CD4-positive, alpha-beta T cell treated with Interleukin-17A for 4 hours (primary cell): ENCODE measurements at regions not wholly inside any gene's neighbourhood (a gene's known extent, or its start where the extent isn't known, plus 50 kb on each side); places are given as distances from the start of the nearest gene placed in this dataset.

Experiments used
- DNase-seq: peaks from one replicate; pipeline ENCODE4 v3.0.0-alpha.2; 2020; ENCODE audit warnings: mixed read lengths

DNA sequence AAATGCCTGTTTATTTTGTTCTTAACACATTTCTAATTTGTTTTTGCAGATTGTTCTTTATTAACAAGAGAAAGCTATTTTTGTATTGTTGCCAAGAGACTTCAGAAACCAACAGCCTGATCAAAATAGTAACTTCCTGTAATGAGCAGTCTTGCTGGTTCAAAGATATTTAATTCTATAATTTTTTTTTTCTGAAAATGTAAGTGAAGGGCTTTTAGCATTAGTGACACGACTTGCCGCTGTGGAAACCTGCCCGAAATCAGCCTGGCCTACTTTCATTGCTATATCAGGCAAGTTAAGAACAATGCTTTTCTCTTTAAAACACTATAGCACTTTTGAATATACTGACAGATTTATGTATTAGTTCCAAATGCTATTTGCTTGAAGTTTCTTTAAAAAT, 374.3 kb downstream of the EFNB2 start:
- no peak for DNase-seq

DNA sequence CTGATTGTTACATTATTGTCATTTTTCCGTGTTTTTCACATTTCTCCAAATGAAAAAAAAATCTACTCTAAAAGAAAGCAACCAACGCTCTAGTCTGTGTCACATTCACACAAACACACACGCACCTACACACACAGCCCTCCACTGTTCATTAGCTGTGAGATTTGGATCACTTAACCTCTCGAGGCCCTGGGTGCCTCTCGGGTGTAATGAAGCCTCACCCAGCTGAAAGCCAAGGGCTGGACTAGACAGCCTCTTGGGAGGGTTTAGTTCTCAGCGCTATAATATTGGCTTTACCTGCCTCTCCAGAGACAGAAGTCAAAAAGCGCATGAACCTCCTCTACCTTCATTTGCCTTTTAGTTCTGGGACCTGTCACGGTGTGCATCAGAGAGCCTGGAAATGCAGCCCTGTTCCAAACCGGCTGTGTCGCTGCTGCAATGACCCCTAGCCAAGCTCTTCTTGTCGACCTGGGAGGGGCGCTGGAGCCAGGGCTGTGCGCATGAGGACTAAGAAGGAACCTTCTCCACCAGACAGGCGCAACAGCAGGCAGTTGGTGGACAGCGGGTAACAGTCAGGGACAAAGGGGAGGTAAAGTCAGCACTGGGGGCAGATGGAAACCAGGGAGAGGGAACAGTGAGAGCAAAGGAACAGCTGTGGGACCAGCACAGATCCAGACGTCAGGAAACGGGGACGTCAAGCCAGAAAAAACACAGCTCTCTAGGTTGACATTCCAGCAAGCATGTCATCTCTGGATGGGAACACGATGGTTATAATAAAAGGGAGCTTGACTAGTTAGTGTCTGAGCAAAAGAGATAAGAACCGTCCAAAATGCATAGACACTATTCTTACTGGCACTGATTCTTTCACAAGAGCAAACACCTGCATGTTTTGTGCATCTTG, 375.9 kb downstream of the EFNB2 start:
- DNase-seq: no peak

DNA sequence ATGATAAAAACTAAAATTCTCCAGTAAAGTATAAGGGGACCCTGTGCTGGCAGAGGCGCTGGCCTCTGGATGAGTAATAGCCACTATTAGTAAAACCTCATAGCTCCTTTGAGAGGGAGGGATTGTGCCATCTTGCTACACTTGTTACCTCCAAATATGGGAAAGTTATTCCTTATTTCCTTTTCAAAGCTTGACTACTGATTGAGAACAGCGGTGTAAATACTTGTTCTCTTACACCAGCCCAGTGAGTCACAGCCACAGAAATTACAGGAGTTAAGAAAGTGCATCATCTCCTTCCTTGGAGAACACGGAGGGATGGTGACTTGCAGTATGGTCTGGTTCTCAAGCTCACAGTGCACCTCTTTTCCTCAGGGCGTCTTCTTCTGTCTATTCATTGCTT, 379.0 kb downstream of the EFNB2 start:
- no peak for DNase-seq

DNA sequence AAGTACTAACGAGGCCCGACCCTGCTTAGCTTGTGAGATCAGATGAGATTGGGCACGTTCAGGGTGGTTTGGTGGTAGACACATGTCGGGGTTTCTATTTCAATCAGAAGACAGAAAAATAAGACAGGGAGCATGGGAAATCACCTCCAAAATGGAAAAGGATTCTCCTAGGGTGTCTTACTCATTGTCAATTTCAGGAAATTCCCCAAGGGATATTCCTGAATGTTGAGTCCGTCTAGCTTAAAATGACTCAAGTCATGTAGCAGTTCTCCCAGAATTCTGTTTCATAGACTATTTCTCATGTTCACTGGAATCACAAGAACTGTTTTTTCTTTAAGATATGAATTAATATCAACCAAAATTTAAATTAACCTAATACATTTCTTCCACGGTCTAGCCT, 380.1 kb downstream of the EFNB2 start:
- no peak for DNase-seq

DNA sequence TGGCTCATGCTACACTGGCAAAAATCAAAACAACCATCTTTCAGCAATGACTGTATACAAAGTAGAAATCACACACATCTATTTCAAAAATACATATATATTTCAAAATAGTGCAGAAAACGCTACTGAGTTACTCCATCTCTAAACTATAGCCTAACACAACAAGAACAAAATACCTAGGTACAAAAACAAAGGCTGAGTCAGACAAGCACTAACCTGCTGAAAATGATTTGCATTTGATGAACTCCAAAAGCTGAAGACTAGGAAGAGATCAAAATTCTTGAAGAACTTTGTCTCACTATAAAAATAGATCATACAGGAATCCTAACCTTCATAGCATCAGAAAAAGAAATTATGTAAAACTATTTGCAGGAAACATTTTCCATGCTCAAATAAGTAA, 381.6 kb downstream of the EFNB2 start:
- no peak for DNase-seq

DNA sequence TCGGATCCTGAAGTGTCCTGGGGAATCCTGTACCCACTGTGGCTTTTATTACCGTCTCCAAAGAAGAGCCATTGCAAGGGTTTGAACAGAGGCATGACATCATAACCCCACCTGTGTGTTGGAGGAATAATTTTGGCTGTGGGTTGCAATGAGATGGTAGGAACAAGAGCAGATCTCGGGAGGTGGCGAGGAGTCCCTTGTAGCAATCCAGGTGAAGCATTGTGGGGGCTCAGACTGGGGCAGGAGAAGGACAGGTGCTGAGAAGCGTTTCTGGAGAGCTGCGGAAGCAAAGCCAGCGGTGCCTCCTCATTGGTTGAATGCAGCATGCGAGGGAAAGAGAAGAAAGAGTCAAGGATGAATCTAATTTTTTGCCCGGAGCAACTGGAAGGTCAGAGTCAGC, 382.4 kb downstream of the EFNB2 start:
- no peak for DNase-seq

DNA sequence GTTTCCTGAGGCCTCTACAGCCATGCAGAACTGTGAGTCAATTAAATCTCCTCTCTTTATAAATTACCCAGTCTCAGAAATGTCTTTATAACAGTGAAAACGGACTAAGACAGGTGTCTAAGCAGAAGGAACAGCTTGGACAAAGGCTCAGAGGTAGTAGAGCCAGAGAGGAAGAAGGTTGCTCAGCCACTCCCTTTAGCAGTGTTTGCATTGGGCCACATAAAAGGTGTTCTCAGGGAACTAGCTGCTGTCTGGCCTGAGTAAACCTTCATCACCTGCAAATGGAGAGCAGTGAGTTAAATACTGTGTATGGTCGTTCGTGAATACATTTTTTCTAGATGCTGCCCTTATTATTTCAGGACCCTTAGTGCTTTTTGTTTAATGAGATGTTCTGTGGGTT, 383.4 kb downstream of the EFNB2 start:
- no peak for DNase-seq

DNA sequence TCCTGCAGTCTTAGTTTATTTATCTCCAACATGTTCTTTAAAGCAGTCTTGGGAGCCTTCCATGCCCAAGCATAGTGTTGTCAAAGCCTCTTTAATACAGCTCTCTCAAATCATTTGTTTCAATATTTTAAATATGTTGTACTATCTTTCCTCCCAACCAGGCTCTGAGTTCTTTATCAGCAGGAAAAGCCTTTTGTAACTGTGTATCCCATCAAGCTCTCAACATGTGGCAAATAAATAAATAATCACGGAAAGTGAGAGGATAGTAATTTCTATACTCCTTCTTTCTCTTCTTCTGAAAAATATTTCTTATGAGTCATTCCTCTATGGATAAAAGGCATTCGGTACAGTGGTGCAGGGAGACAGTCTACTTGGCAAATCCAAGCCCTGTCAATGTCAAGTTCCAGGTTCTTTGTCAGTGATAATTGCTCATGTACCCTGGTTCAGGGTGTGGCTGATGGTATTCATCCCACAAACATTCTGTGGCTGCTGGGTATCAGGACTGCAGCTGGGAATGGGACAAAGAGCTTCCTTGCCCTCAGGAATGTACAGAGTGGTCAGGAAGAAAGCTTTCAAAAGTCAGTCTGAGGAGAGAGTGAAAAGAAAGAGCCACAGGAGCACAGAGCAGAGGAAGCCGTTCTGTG, 384.3 kb downstream of the EFNB2 start:
- DNase-seq: no peak

DNA sequence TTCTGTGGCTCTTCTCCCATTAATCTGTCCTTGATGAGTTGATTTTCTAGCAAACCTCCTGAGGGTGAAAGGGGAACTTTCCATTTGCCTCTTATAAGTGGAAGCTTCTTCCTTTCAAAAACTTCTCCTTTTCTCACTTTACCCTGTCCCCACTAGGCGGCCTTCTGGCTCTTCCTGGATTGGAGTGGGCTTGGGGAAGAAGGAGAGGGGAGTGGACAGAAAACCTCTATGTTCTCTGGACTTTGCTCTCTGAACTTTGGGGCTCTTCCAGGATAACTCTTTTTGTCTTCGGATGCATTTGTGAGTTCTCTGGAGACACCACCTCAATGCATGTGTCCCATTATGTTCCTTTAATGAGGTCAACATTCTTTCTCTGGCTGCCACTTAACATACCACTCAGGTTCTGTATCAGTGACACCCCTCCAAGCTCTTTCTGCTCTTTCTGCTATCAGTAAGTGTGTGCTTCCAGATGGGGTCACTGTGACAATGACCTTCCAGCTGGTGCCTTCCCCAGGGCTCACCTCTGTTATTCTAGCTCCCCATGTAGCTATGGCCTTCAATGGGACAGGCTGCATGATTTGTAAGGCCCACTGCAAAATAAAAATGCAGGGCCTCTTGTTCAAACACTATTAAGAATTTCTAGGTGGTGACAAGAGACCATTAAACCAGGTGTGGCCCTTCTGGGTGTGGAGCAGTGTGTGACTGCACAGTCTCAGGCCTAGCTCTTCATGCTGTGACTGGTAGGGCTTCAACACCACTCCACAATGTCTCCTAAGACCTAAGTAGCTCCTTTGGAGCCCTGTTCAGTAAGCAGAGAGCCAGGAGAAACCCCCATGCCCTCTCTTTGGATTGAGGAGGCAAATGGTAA, 389.2 kb downstream of the EFNB2 start:
- DNase-seq: no peak

DNA sequence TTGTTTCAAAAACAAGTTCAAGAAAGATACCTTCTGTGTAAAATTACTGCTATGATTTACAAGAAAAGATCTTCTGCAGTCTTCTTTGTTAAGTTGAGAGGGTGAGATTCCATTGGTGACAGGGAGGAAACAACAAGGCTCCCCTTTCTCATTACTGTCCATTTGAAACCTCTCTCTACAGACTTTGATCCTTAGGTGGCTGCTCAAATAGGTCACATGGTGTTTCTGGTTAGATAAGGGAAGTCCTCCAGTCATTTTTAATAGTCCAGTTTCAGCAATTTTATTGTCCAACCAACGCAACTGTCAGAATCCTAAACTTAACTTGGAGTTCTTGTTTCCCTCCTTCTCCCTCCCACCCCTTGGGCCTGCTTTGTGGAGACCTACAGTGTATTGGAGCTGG, 390.4 kb downstream of the EFNB2 start:
- DNase-seq: no peak

DNA sequence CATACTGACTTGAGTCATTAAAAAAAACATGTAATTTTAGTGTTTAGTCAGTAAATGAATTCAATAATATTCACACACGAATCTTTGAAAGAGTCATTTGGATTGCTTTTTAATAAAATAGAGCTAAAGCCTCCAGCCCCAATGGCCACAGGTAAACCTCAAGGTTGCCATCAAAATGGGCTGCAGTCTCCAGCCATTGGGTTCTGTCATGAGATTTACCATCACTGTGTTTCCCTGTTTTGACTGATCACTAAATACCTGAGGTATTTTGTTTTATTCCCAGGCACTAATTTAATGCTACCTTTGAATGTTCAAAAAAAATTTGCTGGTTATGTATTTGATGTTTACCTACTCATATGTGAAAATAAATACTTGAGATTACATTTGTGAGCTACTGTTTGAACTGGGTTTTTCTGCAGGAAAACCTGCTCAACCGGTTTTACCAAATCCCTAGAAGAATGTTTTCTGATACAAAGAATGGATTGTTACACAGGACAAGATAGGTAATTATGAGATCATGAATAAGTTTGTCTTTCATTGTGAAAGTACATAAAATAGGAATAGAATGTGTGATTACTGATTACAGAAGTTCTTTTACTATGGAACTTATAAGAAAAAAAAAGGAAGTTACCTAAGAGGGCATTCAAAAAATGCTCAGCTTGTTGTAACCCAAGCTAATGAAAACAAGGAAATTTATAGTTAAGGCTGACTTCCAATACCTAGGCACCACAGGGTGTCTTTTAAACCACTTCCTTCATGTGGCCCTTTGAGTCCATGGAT, 391.3 kb downstream of the EFNB2 start:
- no peak for DNase-seq

DNA sequence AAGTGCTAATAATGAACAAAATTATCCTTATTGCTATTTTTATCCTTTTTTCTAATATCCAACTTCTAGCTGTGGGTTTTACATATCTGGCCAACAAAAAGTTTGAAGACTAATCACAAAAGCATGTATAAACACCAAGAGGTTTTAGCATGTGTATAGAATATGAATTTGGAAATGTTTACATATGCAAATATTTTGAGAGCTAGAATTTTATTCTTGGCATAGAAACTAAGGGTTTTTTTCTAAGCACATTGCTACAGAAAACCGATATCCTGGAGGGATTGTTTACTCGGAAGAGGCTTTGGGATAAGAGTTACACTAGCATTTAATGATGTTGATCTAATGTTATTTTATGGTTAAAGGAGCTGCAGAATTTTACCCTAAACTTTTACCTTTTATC, 392.1 kb downstream of the EFNB2 start:
- DNase-seq: no peak

DNA sequence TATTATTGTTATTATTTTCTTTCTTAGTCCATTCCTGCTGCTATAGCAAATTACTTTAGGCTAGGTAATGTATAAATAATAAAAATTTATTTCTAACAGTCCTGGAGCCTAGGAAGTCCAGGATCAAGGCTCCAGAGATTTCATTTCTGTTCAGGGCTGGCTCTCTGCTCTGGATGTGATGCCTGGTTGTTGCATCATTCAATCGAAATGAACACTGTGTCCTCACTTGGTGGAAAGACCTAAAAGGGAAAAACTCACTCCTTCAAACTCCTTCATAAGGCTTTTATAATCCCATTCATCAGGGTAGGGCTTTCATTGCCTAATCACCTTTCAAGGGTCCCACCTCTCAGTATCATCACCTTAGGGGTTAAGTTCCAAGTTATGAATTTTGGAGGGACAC, 395.0 kb downstream of the EFNB2 start:
- no peak for DNase-seq

DNA sequence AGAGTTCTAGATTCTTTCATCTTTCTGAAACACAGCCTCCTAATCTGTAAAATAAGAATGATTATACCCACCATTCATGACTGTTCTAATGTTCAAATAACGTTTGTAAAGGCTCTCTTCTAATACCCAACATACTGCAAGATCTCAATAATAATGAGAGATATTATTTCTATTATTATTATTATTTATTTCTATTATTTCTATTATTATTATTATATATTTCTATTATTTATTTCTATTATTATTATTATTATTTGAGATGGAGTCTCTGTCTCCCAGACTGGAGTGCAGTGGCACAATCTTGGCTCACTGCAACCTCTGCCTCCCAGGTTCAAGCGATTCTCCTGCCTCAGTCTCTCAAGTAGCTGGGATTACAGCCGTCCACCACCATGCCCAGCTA, 395.5 kb downstream of the EFNB2 start:
- DNase-seq: no peak

DNA sequence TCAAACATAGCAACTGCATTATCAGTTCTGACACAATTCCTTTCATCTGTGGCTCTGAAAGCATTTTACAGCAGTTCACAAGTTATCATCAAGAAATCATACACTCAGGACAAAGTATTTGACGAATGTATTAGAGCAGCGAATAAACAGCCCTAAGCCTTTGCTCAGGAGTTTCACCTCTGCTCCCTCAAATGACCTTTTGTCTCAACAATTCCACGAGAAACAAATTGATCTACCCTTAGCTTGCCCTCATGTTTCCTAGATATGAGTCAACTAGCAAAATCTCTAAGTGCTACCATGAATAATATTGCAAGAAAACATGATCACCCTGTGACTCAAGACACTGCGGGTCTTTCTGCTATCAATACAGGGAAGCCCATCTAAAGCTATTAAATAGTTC, 396.1 kb downstream of the EFNB2 start:
- DNase-seq: no peak

DNA sequence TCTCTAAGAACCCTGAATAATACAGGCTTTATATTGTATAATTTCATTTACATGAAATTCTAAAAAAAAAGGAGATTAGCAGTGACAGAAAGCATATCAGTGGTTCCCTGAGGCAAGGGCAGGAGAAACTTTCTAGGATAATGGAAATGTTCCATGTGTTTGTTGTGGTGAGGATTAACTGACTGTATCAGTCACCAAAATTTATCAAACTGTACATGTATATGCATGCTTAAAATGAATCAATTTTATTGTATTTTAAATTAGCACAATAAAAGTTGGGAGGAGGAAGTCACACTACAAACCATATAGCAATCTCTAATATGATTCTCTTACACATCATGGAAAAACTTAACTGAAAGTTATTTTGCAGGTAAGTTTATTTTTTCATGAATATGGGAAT, 396.8 kb downstream of the EFNB2 start:
- DNase-seq: no peak

DNA sequence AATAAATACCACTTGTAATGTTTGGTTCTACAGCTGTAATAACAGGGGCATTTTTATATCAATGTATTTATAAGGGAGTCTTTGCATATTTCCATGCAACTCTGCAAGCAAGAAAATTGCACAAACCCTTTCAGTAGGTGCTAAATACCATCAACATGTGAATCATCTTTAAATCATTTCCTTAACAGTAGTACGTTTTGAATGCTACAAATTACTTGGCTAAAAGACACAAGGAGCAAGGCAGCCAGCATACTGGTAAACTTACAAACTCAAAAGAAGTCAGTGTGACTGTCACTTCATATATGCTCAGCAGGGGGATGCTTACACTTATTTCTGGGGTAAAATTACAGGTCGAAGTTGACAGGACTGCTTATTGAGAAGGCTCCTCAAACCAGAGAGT, 402.4 kb downstream of the EFNB2 start:
- no peak for DNase-seq

DNA sequence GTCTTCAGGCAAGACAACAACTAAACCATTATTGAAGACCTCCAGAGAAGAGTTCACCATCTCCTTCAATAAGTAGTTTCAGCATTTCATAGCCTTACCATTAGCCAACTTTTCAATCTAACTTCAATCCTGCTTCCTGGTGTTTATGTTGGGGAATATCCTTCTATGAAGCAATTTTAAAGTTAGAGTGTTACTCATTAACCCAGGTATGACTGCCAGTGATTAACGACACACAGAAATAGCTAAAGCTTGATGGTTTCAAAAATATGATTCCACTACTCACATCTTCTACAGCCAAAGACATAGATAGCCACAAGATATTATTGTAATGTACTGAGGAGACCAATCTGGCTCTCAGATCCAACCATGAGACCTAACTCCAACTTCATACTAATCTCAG, 403.2 kb downstream of the EFNB2 start:
- DNase-seq: no peak

DNA sequence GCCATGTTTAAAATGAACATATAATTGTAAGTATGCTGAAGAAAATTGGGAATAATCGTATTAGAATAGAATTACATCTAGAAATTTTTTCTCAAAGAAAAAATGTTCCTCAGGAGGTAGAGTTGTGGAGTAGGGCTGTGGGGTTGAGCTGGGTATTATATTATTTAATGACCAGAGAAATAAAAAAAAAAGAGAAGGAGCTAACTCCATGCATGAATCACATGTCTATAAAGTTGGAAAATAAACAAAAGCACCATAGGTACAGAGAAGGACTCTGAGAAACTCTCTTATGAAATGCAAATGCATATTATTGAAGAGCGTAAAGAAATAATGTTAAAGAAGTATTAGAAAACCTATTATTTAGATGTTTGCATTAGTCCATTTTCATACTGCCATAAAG, 405.5 kb downstream of the EFNB2 start:
- DNase-seq: no peak

DNA sequence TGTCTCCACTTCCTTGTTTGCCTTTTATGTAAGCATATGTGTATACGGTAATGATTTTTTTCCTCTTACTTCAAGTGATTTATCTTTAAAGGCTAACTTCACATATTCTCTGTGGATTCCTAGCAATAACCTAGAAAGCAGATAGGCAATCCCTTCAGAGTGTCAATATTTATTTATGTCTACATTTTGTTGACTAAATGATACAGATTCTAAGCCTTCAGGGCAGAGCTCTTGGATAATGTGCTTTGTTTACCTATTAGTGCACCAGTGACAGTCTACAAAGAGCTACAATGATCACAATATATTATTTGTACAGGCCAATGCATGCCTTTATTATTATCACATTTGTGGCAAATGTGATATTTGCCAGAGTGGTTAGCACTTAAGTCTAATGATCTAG, 406.2 kb downstream of the EFNB2 start:
- DNase-seq: no peak

DNA sequence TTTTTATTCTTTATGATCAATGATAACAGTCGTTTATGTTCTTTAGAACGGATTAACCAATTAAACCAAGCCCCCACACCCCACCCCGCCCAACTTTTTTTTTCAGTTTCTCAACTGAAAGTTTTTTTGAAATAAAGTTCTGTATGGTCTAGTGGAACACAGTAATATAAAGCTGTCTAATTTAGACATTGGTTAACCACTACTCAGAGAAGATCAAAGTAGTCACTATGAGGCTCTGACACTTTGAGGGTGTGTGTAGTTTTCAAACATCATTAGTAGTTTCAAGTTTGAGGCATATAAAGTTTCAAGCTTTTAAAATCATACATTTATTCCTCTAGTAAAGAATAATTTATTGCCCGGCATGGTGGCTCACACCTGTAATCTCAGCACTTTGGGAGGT, 413.2 kb downstream of the EFNB2 start:
- no peak for DNase-seq

DNA sequence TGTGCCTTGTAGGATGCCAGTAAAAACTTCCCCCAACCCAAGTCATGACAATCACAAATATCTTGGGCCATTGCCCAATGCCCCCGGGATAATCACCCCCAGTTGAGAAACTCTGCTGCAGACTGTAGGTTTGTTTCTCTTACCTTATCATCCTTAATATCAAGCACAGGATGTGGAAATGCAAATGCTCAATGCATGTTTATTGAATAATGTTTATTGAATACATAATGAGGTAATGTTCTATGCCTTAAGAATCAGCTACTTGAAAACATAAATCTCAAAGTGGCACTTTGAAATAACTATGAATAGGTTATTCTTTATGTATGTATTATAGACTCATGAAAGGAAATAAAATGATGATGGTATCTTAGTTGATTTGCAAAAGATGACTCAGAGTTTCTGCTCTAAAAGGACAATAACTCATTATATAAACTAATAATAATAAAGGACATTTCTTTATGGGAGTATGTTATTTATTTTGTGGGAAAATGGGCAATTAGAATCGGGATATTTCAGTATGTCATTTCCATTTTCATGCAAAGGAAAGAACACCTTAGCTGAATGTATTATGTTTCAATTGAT, 414.2 kb downstream of the EFNB2 start:
- DNase-seq: no peak

DNA sequence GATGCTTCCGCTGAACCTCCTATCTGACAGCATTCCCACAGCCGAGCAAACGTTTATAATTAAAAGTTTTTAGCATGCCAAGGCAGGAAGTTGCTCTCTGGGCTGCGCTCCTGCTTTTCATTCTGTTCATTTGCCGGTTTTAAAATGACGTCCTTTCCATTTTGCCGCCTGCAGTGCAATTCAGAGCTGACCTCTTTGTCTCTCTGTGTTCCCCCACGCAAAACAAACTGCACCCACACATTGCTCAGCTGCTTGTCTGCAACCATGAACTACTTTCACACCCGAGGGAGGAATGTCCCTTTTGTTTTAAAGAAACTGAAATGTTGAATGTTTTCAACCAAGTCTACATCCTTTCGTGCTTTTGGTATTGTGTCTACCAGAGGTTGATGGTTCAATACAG, 416.5 kb downstream of the EFNB2 start:
- no peak for DNase-seq
